ENCODE measurements at regions not wholly inside any gene's neighbourhood (a gene's known extent, or its start where the extent isn't known, plus 50 kb on each side); places are given as distances from the start of the nearest gene placed in this dataset.

DNA sequence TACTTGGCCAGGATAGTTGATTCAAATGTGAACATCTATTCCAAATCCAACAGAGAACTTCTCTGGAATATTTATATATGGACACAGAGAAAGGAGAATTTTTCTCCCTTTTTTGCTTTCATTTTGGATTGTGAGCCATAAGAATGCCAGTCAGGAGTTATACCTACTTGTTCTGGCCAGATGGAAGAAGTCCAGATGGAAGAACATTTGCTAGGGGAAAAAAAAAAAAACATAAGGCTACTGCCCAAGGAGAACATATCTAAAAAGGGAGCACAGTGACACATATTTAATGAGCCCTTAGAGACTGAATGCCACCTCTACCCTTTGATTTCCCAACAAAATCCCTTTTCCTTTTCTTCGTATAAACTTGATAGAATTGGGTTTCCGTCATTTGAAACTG lies 61.7 kb upstream of the PPP2R2B start:
- ATAC-seq (no peak), DNase-seq (no peak)
- ChIA-PET CTCF (interaction anchor here (1.1 kb wide), 1 partner anchor 8 kb away, joined by 3 read pairs; no protein-coding TSS in a partner anchor), POLR2A (no interaction called here)
- H3K27ac Mint-ChIP-seq = no peak overlapping the region
- H3K4me1 Mint-ChIP-seq (ENCODE audit: low read depth) = no peaks in the 10 kb centered on the region
- no peaks in the 10 kb centered on the region for H3K36me3 Mint-ChIP-seq (ENCODE audit: low read depth)
- no peaks in the 10 kb centered on the region for H3K9me3 Mint-ChIP-seq
- no peak overlapping the region for H3K4me3 Mint-ChIP-seq
- intact Hi-C loops (cut with micrococcal nuclease) = no loop called here
- H3K27me3 Mint-ChIP-seq = no peaks in the 10 kb centered on the region
- TF ChIP-seq, protein P1, sequence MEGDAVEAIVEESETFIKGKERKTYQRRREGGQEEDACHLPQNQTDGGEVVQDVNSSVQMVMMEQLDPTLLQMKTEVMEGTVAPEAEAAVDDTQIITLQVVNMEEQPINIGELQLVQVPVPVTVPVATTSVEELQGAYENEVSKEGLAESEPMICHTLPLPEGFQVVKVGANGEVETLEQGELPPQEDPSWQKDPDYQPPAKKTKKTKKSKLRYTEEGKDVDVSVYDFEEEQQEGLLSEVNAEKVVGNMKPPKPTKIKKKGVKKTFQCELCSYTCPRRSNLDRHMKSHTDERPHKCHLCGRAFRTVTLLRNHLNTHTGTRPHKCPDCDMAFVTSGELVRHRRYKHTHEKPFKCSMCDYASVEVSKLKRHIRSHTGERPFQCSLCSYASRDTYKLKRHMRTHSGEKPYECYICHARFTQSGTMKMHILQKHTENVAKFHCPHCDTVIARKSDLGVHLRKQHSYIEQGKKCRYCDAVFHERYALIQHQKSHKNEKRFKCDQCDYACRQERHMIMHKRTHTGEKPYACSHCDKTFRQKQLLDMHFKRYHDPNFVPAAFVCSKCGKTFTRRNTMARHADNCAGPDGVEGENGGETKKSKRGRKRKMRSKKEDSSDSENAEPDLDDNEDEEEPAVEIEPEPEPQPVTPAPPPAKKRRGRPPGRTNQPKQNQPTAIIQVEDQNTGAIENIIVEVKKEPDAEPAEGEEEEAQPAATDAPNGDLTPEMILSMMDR (IDR thresholded peaks at IDR 0.05) = no peak

DNA sequence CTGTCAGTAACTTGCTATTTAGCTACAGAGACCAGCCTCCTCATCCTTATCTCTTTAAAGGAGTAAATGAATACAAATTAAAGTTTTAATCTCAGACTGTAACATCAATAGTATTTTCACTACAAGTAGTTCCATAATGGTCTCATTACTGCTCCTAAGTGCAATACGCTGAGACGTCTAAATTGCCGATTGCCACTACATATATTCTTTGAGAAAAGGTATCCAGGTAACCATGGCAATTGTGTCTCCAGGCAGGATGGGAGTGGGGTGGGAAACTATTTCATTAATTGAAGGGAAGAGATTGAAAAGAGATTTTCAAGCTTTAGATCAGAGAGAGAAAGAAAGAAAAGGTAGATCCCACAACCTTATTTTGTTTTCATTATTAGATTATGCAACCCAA lies 65.5 kb upstream of the PPP2R2B start:
- no peaks in the 10 kb centered on the region for H3K36me3 Mint-ChIP-seq (ENCODE audit: low read depth)
- DNase-seq (no peak), ATAC-seq (no peak)
- H3K27ac Mint-ChIP-seq = no peak overlapping the region
- TF ChIP-seq, protein P1 (IDR thresholded peaks at IDR 0.05) = no peak
- intact Hi-C loops (cut with micrococcal nuclease) = no loop called here
- no peaks in the 10 kb centered on the region for H3K27me3 Mint-ChIP-seq
- CTCF ChIA-PET = interaction anchor here (2.7 kb wide), 1 partner anchor 22 kb away, joined by 10 read pairs; no protein-coding TSS in a partner anchor
- peaks cover 5% of the 10 kb centered on the region for H3K4me1 Mint-ChIP-seq (ENCODE audit: low read depth)
- H3K9me3 Mint-ChIP-seq = no peaks in the 10 kb centered on the region
- H3K4me3 Mint-ChIP-seq = no peak overlapping the region
- POLR2A ChIA-PET = no interaction called here

DNA sequence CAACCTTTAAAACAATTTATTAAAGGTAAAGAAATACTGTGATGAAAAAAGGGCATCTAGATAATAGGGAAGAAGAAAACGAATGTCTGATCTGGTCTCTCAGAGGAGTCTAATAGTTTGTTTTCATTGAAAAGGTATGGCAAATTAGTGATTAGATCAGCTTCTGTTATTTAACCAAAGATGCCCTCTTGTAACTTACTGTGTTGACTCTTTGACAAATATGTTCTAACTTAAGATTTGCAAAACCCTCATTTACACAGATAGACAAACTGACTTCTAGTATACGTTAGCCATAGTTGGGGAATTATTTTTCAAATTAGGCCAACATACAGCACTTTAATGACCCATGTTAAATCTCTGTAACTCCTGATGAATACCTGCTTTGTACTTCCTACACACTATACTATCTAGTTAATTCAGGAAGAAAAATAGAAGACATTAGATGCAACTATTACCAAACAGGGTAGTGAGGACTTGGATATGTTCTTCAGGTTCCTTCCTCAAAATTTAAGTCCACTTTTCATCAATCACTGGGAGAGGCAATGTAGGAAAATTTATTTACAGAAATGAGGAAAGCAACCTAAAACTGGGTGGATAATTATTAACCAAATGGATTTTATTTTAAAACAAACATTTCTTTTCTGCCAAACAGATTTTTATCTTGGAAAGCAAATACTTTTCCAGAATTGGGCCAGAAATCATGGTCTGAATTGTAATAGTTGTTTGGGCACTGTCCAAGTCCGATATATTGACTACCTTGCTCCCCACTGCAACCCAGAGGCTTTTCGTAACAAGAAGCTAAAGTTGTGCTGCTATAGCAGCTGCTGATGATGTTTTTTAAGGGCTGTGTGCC lies 66.4 kb upstream of the PPP2R2B start:
- Mint-ChIP-seq H3K36me3 (ENCODE audit: low read depth) (no peaks in the 10 kb centered on the region), H3K27ac (no peak overlapping the region), H3K9me3 (no peaks in the 10 kb centered on the region), H3K4me1 (ENCODE audit: low read depth) (peaks cover 5% of the 10 kb centered on the region), H3K4me3 (no peak overlapping the region), H3K27me3 (no peaks in the 10 kb centered on the region)
- ChIA-PET CTCF (interaction anchor here (1.3 to 2.7 kb wide), 2 partner anchors 20 to 21 kb away, joined by 3 to 10 read pairs; no protein-coding TSS in a partner anchor), POLR2A (no interaction called here)
- intact Hi-C loops (cut with micrococcal nuclease) = no loop called here
- DNase-seq (no peak), ATAC-seq (no peak)
- TF ChIP-seq, protein P1 (IDR thresholded peaks at IDR 0.05) = no peak

DNA sequence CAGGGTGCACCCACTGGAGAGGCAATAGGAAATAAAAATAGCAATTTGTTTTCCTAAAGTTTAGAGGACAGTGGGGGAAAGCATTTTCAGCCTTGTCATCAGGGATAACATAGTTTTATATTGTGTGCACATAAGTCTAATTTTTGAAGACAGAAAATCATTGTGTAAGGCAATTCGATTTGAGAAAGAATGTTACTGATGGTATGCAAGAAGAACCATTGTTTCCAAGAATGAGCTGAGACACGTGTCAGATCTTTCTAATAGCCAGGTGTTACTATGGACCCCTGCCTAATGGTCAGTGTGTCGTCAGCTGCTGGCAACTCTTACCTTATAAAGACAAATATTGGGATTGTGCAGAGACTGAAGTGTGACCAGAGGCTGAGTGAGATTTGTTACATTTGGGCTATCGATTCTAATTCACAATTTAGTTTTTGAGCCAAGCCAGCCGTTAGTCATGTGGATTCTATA lies 67.1 kb upstream of the PPP2R2B start:
- no peak overlapping the region for H3K27ac Mint-ChIP-seq
- no peaks in the 10 kb centered on the region for H3K36me3 Mint-ChIP-seq (ENCODE audit: low read depth)
- no peak for ATAC-seq
- ChIA-PET CTCF (interaction anchor here (1.3 to 2.7 kb wide), 3 partner anchors 10 to 20 kb away, joined by 3 to 10 read pairs (median 5); no protein-coding TSS in a partner anchor), POLR2A (no interaction called here)
- H3K4me1 Mint-ChIP-seq (ENCODE audit: low read depth) = peaks cover 5% of the 10 kb centered on the region
- H3K4me3 Mint-ChIP-seq = no peak overlapping the region
- DNase-seq = no peak
- intact Hi-C loops (cut with micrococcal nuclease) = no loop called here
- no peaks in the 10 kb centered on the region for H3K9me3 Mint-ChIP-seq
- TF ChIP-seq, protein P1 (IDR thresholded peaks at IDR 0.05) = no peak
- no peaks in the 10 kb centered on the region for H3K27me3 Mint-ChIP-seq
